Right lobe of liver (tissue), 6 donors: ENCODE measurements at regions not wholly inside any gene's neighbourhood (a gene's known extent, or its start where the extent isn't known, plus 50 kb on each side); places are given as distances from the start of the nearest gene placed in this dataset.

Experiments used
- ATAC-seq, 4 donors: fragments of 200-7000 bp; cut with Tn5 transposase; one replicate each; pipeline ENCODE4 v1.9.1; 2020; ENCODE audit warnings: mild to moderate bottlenecking in 4 of 4, moderate library complexity in 4 of 4
- DNase-seq, 3 donors: peaks; one replicate each; pipeline ENCODE4 v3.0.0-alpha.2; 2020
- H3K27ac ChIP-seq, 3 donors: fragments of 200-600 bp; one replicate each; pipeline ENCODE4 v1.8.0; 2022
- H3K27me3 ChIP-seq, 2 donors: fragments of 200-600 bp; one replicate each; pipeline ENCODE4 v1.8.0; 2022
- H3K36me3 ChIP-seq, 4 donors: fragments of 200-600 bp; sonication (generic) in 1 of 4; one replicate each; pipeline versions ENCODE4 v1.5.1 to v1.8.0; 2017 to 2022; ENCODE audit warnings: control low read depth in 1 of 4
- H3K4me1 ChIP-seq, 4 donors: fragments of 200-600 bp; sonication (generic) in 1 of 4; one replicate each; pipeline versions ENCODE4 v1.5.1 to v1.8.0; 2017 to 2022; ENCODE audit warnings: control low read depth in 1 of 4
- H3K4me3 ChIP-seq, 3 donors: fragments of 200-600 bp; one replicate each; pipeline ENCODE4 v1.8.0; 2022
- H3K9me3 ChIP-seq, 4 donors: fragments of 200-600 bp; sonication (generic) in 1 of 4; one replicate each; pipeline versions ENCODE4 v1.5.1 to v1.8.0; 2017 to 2022; ENCODE audit warnings: control low read depth in 1 of 4
- POLR2A ChIP-seq: fragments of 450-650 bp; IDR thresholded peaks from one replicate; pipeline ENCODE4 v1.6.1; 2017; ENCODE audit warnings: antibody characterized with exemption, mild to moderate bottlenecking
- WGBS: methylation state at CpG from one replicate; pipeline ENCODE4 v1.1.6; 2018; ENCODE audit warnings: low coverage, low lambda C conversion rate; ENCODE audit not compliant: insufficient coverage; ENCODE audit errors: missing lambda C conversion rate; 5-methylcytosine and 5-hydroxymethylcytosine counted together
- intact Hi-C, 2 donors: fragments of 100-400 bp; cut with DNase I; formaldehyde crosslinking; loops; one replicate each; pipeline versions ENCODE4 v1.11.2 to v1.14.1; 2022
- TF ChIP-seq, protein P1 (sequence below), 4 donors: fragments of 200-600 bp in 3 of 4; fragments of 450-650 bp in 1 of 4; IDR thresholded peaks; one replicate each; pipeline versions ENCODE4 v1.5.1 to v1.8.0; 2016 to 2022; ENCODE audit warnings: antibody characterized with exemption in 4 of 4, mild to moderate bottlenecking in 2 of 4
- donor health status: DM: no; HTN: yes; CAD: no.
- donor health status: DM: no; HTN: no; CAD: no.
- donor health status: DM: no; HTN: no; CAD: no.
- donor health status: DM: no; HTN: yes; CAD: no.
- donor health status: DM: no; HTN: yes; CAD: no.

DNA sequence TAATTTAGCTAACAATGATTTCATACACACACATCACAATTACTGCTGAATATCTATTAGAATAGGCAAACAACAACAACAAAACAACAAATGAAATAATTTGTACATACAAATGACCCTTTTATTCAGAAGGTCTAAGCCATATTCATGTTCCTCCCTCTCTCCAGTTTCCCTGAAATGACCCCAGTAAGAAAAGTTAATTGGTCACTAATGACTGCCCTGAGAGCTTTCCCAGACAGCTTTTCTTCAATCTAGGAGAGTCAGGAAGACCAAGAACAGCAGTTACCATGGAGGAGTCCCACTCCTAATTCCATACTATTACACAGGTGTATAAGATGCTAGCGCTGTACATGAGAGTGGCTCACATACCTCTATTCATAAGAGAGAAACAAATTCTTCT lies 121.2 kb upstream of the GRIP1 start:
- H3K4me3 ChIP-seq, result no peak overlapping the region
- H3K27me3 ChIP-seq, result no peaks in the 10 kb centered on the region
- H3K9me3 ChIP-seq, result no peaks in the 10 kb centered on the region
- TF ChIP-seq POLR2A, result no peak
- TF ChIP-seq, protein P1, sequence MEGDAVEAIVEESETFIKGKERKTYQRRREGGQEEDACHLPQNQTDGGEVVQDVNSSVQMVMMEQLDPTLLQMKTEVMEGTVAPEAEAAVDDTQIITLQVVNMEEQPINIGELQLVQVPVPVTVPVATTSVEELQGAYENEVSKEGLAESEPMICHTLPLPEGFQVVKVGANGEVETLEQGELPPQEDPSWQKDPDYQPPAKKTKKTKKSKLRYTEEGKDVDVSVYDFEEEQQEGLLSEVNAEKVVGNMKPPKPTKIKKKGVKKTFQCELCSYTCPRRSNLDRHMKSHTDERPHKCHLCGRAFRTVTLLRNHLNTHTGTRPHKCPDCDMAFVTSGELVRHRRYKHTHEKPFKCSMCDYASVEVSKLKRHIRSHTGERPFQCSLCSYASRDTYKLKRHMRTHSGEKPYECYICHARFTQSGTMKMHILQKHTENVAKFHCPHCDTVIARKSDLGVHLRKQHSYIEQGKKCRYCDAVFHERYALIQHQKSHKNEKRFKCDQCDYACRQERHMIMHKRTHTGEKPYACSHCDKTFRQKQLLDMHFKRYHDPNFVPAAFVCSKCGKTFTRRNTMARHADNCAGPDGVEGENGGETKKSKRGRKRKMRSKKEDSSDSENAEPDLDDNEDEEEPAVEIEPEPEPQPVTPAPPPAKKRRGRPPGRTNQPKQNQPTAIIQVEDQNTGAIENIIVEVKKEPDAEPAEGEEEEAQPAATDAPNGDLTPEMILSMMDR (IDR thresholded peaks at IDR 0.05), result no peak
- intact Hi-C loops, result no loop called here
- ATAC-seq, result no peak
- no peaks in the 10 kb centered on the region for H3K4me1 ChIP-seq
- H3K27ac ChIP-seq, result no peak overlapping the region
- no peak for DNase-seq
- no peaks in the 10 kb centered on the region for H3K36me3 ChIP-seq
- 53% methylated on average over 1 of the region's 1 CpG for WGBS

DNA sequence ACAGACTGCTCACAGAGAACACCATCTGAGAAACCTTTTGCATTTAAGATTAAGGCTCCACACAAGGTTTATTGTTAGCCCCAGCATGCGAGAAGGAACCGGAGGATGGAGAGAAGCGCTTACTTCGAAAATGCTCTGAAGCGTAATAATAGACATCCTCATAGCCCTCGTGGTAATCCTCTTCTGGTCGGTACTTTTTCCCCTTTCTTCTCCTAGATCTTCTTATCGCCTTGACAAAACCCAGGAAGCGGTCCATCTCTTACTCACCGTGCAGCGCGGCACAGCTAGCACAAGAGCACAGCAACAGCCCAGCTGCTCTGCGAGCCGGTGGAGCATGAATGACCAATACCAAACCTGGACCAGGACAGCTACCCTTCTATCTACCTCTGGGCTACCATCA lies 125.1 kb upstream of the GRIP1 start:
- ATAC-seq, result no peak
- 43% methylated on average over 8 of the region's 14 CpGs for WGBS

DNA sequence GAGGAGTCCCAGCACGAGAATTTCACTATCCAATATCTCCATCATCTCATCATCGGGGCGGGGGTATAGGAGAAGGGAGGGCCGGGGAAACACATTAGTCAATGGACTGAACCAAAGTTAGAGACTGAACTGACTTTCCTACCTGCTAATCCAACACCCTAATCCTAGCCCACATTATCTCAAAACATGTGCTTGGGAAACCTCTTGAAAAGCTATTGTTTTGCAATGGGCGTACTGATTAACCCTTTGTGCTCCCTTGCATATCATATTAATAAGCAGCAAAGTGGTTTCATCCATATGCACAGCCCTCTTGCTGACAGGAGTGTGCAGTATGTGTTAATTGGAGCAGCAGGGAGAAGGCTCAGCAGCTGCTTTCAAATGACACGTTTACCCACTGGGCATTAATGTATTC lies 125.7 kb upstream of the GRIP1 start:
- intact Hi-C loops, result no loop called here
- Histone ChIP-seq H3K4me1 (no peaks in the 10 kb centered on the region), H3K27ac (no peak overlapping the region), H3K36me3 (no peaks in the 10 kb centered on the region), H3K4me3 (no peak overlapping the region), H3K27me3 (no peaks in the 10 kb centered on the region), H3K9me3 (no peaks in the 10 kb centered on the region)
- ATAC-seq, result no peak
- DNase-seq, result no peak
- no peak for TF ChIP-seq POLR2A
- TF ChIP-seq, protein P1 (IDR thresholded peaks at IDR 0.05), result no peak
- 50% methylated on average over 6 of the region's 6 CpGs for WGBS

More for the DNA sequence above, 125.1 kb upstream of the GRIP1 start:
- Histone ChIP-seq H3K27me3 (no peaks in the 10 kb centered on the region), H3K9me3 (no peaks in the 10 kb centered on the region), H3K4me3 (no peak overlapping the region), H3K36me3 (no peaks in the 10 kb centered on the region), H3K4me1 (no peaks in the 10 kb centered on the region), H3K27ac (no peak overlapping the region)
- intact Hi-C loops, result no loop called here
- DNase-seq, result no peak
- TF ChIP-seq POLR2A, result no peak
- TF ChIP-seq, protein P1 (IDR thresholded peaks at IDR 0.05), result no peak

DNA sequence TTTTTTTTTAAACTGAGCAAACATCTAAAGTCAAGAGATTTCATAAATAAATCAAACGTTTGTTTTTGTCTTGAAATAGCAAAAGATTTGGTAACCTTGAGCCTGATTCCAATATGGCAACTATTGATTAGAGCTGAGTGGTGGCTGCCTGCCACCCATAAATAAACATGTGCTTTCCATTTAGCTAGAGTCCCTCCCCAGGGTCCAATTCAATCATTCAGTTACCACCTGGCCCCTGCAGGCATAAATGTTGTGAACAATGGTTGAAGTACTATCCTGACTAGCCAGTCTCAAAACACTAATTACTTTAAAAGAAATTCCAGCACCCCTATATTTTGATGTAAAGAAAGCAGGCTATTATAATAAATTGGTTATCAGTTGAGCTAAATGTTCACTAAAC lies 129.7 kb upstream of the GRIP1 start:
- no peaks in the 10 kb centered on the region for H3K4me1 ChIP-seq
- WGBS, result 30% methylated on average over 1 of the region's 1 CpG
- H3K36me3 ChIP-seq, result no peaks in the 10 kb centered on the region
- no peak for ATAC-seq
- TF ChIP-seq, protein P1 (IDR thresholded peaks at IDR 0.05), result no peak
- no peak for TF ChIP-seq POLR2A
- no peaks in the 10 kb centered on the region for H3K27me3 ChIP-seq
- no peak for DNase-seq
- no peak overlapping the region for H3K4me3 ChIP-seq
- no peaks in the 10 kb centered on the region for H3K9me3 ChIP-seq
- intact Hi-C loops, result no loop called here
- H3K27ac ChIP-seq, result no peak overlapping the region
